Osteoblast (primary cell): ENCODE measurements at regions not wholly inside any gene's neighbourhood (a gene's known extent, or its start where the extent isn't known, plus 50 kb on each side); places are given as distances from the start of the nearest gene placed in this dataset.
A peak's percentile ranks its signal among the peaks of the same experiment; 100 is the strongest.

ENCODE experiments used
- DNase-seq: peaks from one replicate; pipeline ENCODE4 v3.0.0; 2011; ENCODE audit warnings: low spot score, mixed read lengths; ENCODE audit not compliant: insufficient read length; ENCODE audit errors: missing footprints
- H2AFZ ChIP-seq: 2 replicates; pipeline ENCODE4 v1.6.0; 2011; ENCODE audit warnings: mild to moderate bottlenecking, low read length
- H3K27ac ChIP-seq: 2 replicates; pipeline ENCODE4 v1.5.1; 2011; ENCODE audit warnings: mild to moderate bottlenecking, low read depth, low read length, moderate library complexity
- H3K27me3 ChIP-seq: 2 replicates; pipeline ENCODE4 v1.6.0; 2012; ENCODE audit warnings: mild to moderate bottlenecking, control low read depth, inconsistent platforms, low read length, moderate library complexity; ENCODE audit not compliant: insufficient read depth
- H3K36me3 ChIP-seq: 2 replicates; pipeline ENCODE4 v1.5.1; 2011; ENCODE audit warnings: mild to moderate bottlenecking, low read length, control low read depth, moderate library complexity; ENCODE audit not compliant: insufficient read depth
- H3K4me1 ChIP-seq: 2 replicates; pipeline ENCODE4 v1.5.1; 2011; ENCODE audit warnings: mild to moderate bottlenecking, low read length, control low read depth, moderate library complexity; ENCODE audit not compliant: insufficient read depth
- H3K4me2 ChIP-seq: 2 replicates; pipeline ENCODE4 v1.6.0; 2011; ENCODE audit warnings: mild to moderate bottlenecking, low read length; ENCODE audit not compliant: insufficient read depth
- H3K4me3 ChIP-seq: fragments of 200-600 bp; sonication (generic); 3 replicates; pipeline ENCODE4 v1.5.1; 2012; ENCODE audit warnings: mild to moderate bottlenecking, low read length, inconsistent platforms; ENCODE audit not compliant: insufficient read depth
- H3K79me2 ChIP-seq: 2 replicates; pipeline ENCODE4 v1.6.0; 2012; ENCODE audit warnings: mild to moderate bottlenecking, low read length, control low read depth, inconsistent platforms; ENCODE audit not compliant: insufficient read depth
- H3K9me3 ChIP-seq: 2 replicates; pipeline ENCODE4 v1.5.1; 2011; ENCODE audit warnings: low read depth, low read length, control low read depth
- H4K20me1 ChIP-seq: 2 replicates; pipeline ENCODE4 v1.6.0; 2012; ENCODE audit warnings: mild to moderate bottlenecking, low read length, control low read depth; ENCODE audit not compliant: insufficient read depth
- CTCF ChIP-seq: IDR thresholded peaks from 2 replicates; pipeline ENCODE4 v1.5.1; 2011; ENCODE audit warnings: mild to moderate bottlenecking, low read depth, low read length, moderate library complexity; ENCODE audit errors: extremely low read depth

- Histone ChIP-seq H3K4me2 (no peak overlapping the region), H4K20me1 (no peaks in the 10 kb centered on the region), H3K79me2 (no peaks in the 10 kb centered on the region), H3K9me3 (no peaks in the 10 kb centered on the region), H2AFZ (no peak overlapping the region), H3K4me3 (no peak overlapping the region), H3K27me3 (no peaks in the 10 kb centered on the region), H3K4me1 (no peaks in the 10 kb centered on the region), H3K36me3 (no peaks in the 10 kb centered on the region), H3K27ac (no peak overlapping the region)
- TF ChIP-seq CTCF = no peak
- DNase-seq = no peak
Observed at GRCh38 chr14:59127437-59127732, 61.1 kb upstream of the DAAM1 start.

GRCh38 chr14:59130462-59130861 lies 58.0 kb upstream of the DAAM1 start:
- H3K79me2 ChIP-seq = no peaks in the 10 kb centered on the region
- no peaks in the 10 kb centered on the region for H4K20me1 ChIP-seq
- no peak for TF ChIP-seq CTCF
- no peaks in the 10 kb centered on the region for H3K4me1 ChIP-seq
- no peak for DNase-seq
- H3K27ac ChIP-seq = no peak overlapping the region
- H3K4me2 ChIP-seq = no peak overlapping the region
- H3K36me3 ChIP-seq = no peaks in the 10 kb centered on the region
- no peaks in the 10 kb centered on the region for H3K9me3 ChIP-seq
- H2AFZ ChIP-seq = no peak overlapping the region
- no peak overlapping the region for H3K4me3 ChIP-seq
- H3K27me3 ChIP-seq = peaks cover 3% of the 10 kb centered on the region

GRCh38 chr14:59131938-59132795 lies 56.3 kb upstream of the DAAM1 start:
- Histone ChIP-seq H2AFZ (no peak overlapping the region), H4K20me1 (no peaks in the 10 kb centered on the region), H3K79me2 (no peaks in the 10 kb centered on the region), H3K27ac (no peak overlapping the region), H3K36me3 (no peaks in the 10 kb centered on the region), H3K4me2 (no peak overlapping the region), H3K4me1 (no peaks in the 10 kb centered on the region), H3K27me3 (peaks cover 3% of the 10 kb centered on the region), H3K4me3 (no peak overlapping the region), H3K9me3 (no peaks in the 10 kb centered on the region)
- TF ChIP-seq CTCF = no peak
- DNase-seq = no peak

- no peaks in the 10 kb centered on the region for H3K9me3 ChIP-seq
- no peaks in the 10 kb centered on the region for H3K79me2 ChIP-seq
- peak; percentile 19 for TF ChIP-seq CTCF
- H3K27me3 ChIP-seq = peaks cover 3% of the 10 kb centered on the region
- DNase-seq = no peak
- no peaks in the 10 kb centered on the region for H4K20me1 ChIP-seq
- H3K27ac ChIP-seq = no peak overlapping the region
- H2AFZ ChIP-seq = no peak overlapping the region
- no peaks in the 10 kb centered on the region for H3K36me3 ChIP-seq
- peak overlapping the region; percentile 19 for H3K4me2 ChIP-seq
- no peak overlapping the region for H3K4me3 ChIP-seq
- H3K4me1 ChIP-seq = no peaks in the 10 kb centered on the region
Observed at GRCh38 chr14:59132796-59133494, 55.5 kb upstream of the DAAM1 start.
